Uterus (tissue), 3 donors: ENCODE measurements at regions not wholly inside any gene's neighbourhood (a gene's known extent, or its start where the extent isn't known, plus 50 kb on each side); places are given as distances from the start of the nearest gene placed in this dataset.
A peak's percentile ranks its signal among the peaks of the same experiment; 100 is the strongest.

Experiments
- DNase-seq, 2 donors: peaks; one replicate each; pipeline ENCODE4 v3.0.0-alpha.2; 2019 to 2020
- H3K27ac ChIP-seq, 2 donors: fragments of 200-600 bp; sonication (generic); 1 replicate in 1 of 2; 2 replicates in 1 of 2; pipeline ENCODE4 v1.5.1; 2016 to 2018
- H3K27me3 ChIP-seq, 2 donors: fragments of 200-600 bp; sonication (generic); one replicate each; pipeline ENCODE4 v1.5.1; 2018 to 2019; ENCODE audit warnings: control low read depth in 1 of 2
- H3K36me3 ChIP-seq, 2 donors: fragments of 200-600 bp; sonication (generic); one replicate each; pipeline ENCODE4 v1.5.1; 2019; ENCODE audit warnings: control low read depth in 1 of 2
- H3K4me1 ChIP-seq, 2 donors: fragments of 200-600 bp; sonication (generic); one replicate each; pipeline ENCODE4 v1.5.1; 2018 to 2019; ENCODE audit warnings: control low read depth in 1 of 2
- H3K4me3 ChIP-seq, 2 donors: fragments of 200-600 bp; sonication (generic); 1 replicate in 1 of 2; 2 replicates in 1 of 2; pipeline ENCODE4 v1.5.1; 2018 to 2019; ENCODE audit warnings: mild to moderate bottlenecking in 1 of 2
- H3K9me3 ChIP-seq, 2 donors: fragments of 200-600 bp; sonication (generic); one replicate each; pipeline ENCODE4 v1.5.1; 2019; ENCODE audit warnings: control low read depth in 1 of 2
- POLR2A ChIP-seq, 2 donors: fragments of 450-650 bp; IDR thresholded peaks; one replicate each; pipeline ENCODE4 v1.6.1; 2016; ENCODE audit warnings: antibody characterized with exemption in 2 of 2, mild to moderate bottlenecking in 1 of 2, moderate library complexity in 1 of 2
- intact Hi-C: fragments of 100-400 bp; cut with DNase I; formaldehyde crosslinking; loops from one replicate; pipeline ENCODE4 v1.15.1; 2023; ENCODE audit warnings: low total_unique reads
- TF ChIP-seq, protein P1 (sequence below), 4 experiments: fragments of 200-600 bp in 2 of 4; fragments of 450-650 bp in 2 of 4; sonication (generic) in 2 of 4; IDR thresholded peaks; one replicate each; pipeline ENCODE4 v1.5.1; 2016 to 2019; ENCODE audit warnings: antibody characterized with exemption in 4 of 4, mild to moderate bottlenecking in 2 of 4, moderate library complexity in 1 of 4
- donor health status: DM: yes; HTN: yes; CAD: no.

DNA sequence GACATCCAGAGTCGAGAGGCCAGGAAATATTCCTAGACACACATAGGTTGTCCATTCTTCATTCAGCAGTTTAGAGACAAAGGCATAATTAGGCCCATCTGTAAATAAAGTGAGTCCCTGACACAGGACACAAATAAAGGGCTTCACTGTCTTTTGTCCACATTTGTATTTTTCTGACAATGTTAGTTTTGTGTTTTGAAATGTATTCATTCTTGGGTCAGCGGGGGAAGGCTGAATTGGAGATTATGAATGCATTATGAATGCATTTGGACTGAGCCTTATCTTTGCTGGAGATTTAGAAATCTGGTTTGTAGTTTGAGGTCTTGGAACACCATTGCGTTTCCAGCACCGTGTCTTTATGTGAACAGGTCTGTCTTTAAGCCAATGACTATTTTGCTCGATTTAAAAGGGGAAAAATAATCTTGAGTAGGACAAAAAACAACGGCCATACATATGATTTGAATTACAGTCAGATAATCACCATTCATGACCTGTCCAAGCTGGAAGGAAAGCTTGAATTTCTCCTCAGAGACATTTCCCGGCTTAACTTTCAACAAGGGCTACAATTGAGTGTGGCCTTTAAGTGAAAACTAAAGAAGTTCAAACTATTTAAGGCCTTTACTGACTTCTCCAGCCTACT lies 334.8 kb downstream of the WDR11 start:
- H3K27me3 ChIP-seq = no peaks in the 10 kb centered on the region
- H3K27ac ChIP-seq = no peak overlapping the region
- TF ChIP-seq, protein P1, sequence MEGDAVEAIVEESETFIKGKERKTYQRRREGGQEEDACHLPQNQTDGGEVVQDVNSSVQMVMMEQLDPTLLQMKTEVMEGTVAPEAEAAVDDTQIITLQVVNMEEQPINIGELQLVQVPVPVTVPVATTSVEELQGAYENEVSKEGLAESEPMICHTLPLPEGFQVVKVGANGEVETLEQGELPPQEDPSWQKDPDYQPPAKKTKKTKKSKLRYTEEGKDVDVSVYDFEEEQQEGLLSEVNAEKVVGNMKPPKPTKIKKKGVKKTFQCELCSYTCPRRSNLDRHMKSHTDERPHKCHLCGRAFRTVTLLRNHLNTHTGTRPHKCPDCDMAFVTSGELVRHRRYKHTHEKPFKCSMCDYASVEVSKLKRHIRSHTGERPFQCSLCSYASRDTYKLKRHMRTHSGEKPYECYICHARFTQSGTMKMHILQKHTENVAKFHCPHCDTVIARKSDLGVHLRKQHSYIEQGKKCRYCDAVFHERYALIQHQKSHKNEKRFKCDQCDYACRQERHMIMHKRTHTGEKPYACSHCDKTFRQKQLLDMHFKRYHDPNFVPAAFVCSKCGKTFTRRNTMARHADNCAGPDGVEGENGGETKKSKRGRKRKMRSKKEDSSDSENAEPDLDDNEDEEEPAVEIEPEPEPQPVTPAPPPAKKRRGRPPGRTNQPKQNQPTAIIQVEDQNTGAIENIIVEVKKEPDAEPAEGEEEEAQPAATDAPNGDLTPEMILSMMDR (IDR thresholded peaks at IDR 0.05) = no peak
- TF ChIP-seq POLR2A (IDR thresholded peaks at IDR 0.05) = no peak
- no peaks in the 10 kb centered on the region for H3K36me3 ChIP-seq
- no peak overlapping the region for H3K4me3 ChIP-seq
- intact Hi-C loops = no loop called here
- no peak for DNase-seq
- H3K4me1 ChIP-seq = no peaks in the 10 kb centered on the region
- no peaks in the 10 kb centered on the region for H3K9me3 ChIP-seq

DNA sequence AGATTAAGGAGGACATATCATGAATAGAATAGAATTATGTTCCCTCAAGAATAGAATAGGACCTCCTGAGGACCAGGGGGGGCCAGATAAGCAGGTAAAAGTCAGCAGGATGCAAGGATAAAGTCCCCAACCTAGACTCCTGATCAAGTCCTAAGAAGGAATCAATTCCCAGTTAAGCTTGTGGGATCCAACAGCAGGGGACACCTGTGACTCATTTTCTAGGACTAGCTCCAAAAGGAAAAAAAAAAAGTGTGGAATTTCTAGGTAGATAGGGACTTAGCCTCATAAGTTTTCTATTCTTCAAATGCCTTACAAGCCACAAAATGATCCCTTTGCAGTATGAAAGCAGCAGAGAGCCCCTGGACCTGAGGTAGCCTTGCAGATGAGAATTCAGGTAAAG lies 336.2 kb downstream of the WDR11 start:
- TF ChIP-seq, protein P1 (IDR thresholded peaks at IDR 0.05) = no peak
- no peak for TF ChIP-seq POLR2A (IDR thresholded peaks at IDR 0.05)
- H3K4me1 ChIP-seq = no peaks in the 10 kb centered on the region
- H3K27me3 ChIP-seq = no peaks in the 10 kb centered on the region
- no peaks in the 10 kb centered on the region for H3K9me3 ChIP-seq
- intact Hi-C loops = no loop called here
- DNase-seq = no peak
- no peaks in the 10 kb centered on the region for H3K36me3 ChIP-seq
- peak overlapping the region in 1 of 2 donors; percentile 51 for H3K27ac ChIP-seq
- no peak overlapping the region for H3K4me3 ChIP-seq

DNA sequence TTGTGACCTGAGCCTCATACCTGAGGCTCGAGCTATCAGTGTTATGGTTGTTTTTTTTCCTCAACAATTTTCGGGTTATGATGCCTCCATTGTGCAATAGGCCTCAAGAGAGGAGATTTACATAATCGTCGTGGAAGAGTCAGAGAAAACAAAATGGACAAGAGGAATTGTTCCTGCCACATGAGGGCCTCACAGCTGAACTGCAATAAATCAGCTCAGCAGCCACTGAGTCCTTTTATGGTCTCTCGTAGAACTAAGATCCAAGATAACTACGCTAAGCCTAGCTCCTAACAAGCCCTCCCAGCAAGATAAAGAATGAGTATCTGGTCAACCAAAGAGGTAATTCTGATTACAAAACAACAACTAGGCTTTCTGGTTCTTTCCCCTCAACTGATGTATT lies 336.8 kb downstream of the WDR11 start:
- H3K4me1 ChIP-seq = no peaks in the 10 kb centered on the region
- no peaks in the 10 kb centered on the region for H3K9me3 ChIP-seq
- H3K27ac ChIP-seq = peak overlapping the region in 1 of 2 donors; percentile 51
- H3K27me3 ChIP-seq = no peaks in the 10 kb centered on the region
- intact Hi-C loops = no loop called here
- DNase-seq = peak in 1 of 2 donors; percentile 63
- TF ChIP-seq, protein P1 (IDR thresholded peaks at IDR 0.05) = no peak
- TF ChIP-seq POLR2A (IDR thresholded peaks at IDR 0.05) = no peak
- H3K36me3 ChIP-seq = no peaks in the 10 kb centered on the region
- no peak overlapping the region for H3K4me3 ChIP-seq

DNA sequence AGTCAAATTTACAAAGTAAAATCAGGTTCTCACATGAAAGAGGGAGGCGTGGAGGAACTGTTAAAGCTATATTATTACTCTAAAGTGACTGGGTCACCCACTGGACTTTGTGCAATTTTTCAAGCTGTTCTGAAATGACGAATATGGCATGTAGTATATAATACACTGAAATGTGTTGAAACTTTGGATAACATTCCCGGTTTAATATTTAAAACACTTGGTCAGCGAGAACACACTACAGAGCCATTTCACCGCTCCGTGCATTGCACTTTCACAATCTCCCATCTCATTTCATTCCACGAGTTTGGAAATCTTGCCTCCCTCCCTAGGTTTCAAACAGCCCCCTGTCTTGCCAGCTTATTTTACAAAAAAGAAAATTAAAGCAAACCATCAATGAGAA lies 337.9 kb downstream of the WDR11 start:
- Histone ChIP-seq H3K36me3 (no peaks in the 10 kb centered on the region), H3K4me3 (no peak overlapping the region), H3K27me3 (no peaks in the 10 kb centered on the region), H3K27ac (no peak overlapping the region), H3K4me1 (no peaks in the 10 kb centered on the region), H3K9me3 (no peaks in the 10 kb centered on the region)
- TF ChIP-seq, protein P1 (IDR thresholded peaks at IDR 0.05) = no peak
- TF ChIP-seq POLR2A (IDR thresholded peaks at IDR 0.05) = no peak
- intact Hi-C loops = no loop called here
- DNase-seq = no peak

DNA sequence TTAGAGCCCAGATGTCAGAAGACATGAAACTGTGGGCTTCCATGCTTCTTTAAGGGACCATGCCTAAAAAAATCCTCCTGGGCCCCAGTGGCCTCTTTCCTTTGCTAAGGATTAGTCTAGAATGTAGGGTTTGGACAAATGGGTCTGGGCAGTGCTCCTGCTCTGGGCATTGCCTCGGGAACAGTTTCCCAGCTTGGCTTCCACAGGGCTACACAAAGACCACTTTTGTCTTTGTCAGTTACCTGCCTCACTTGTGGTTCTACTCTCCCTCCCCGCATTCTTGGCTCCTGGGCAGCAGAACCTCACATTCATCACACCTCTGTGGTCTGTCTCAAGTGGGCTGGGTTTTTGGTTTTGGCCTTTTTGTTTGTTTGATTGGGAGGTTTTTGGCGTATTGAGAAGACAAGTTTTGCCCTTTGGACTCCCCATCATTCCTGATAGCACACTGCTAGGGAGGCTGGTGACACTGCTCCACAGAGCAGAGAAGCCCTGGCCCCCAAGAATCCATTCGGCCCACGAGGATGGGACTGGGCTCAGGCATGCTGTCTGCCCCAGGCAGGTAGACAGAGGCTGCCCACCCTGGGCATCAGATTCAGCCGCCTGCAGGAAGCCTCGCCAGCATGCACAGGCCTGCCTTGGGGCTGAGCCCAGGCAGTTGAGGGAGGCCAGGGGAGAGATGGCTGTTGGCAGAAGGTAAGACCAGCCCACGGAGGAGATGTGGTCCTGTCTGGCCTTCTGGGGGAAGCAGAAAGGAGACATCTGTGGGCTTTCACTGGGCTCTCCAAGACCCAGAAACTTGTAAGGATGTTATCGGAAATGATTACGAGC lies 343.7 kb downstream of the WDR11 start:
- intact Hi-C loops = no loop called here
- no peak for TF ChIP-seq POLR2A (IDR thresholded peaks at IDR 0.05)
- TF ChIP-seq, protein P1 (IDR thresholded peaks at IDR 0.05) = no peak
- Histone ChIP-seq H3K9me3 (no peaks in the 10 kb centered on the region), H3K36me3 (no peaks in the 10 kb centered on the region), H3K27ac (peak overlapping the region in 1 of 2 donors; percentile 44), H3K4me1 (no peaks in the 10 kb centered on the region), H3K27me3 (no peaks in the 10 kb centered on the region), H3K4me3 (no peak overlapping the region)
- no peak for DNase-seq
